Testis (tissue), 2 donors: ENCODE measurements at regions not wholly inside any gene's neighbourhood (a gene's known extent, or its start where the extent isn't known, plus 50 kb on each side); places are given as distances from the start of the nearest gene placed in this dataset.

ENCODE experiments used
- DNase-seq: peaks from one replicate; pipeline ENCODE4 v3.0.0-alpha.2; 2019
- H3K27ac ChIP-seq, 2 donors: fragments of 200-600 bp; sonication (generic); one replicate each; pipeline ENCODE4 v1.5.1; 2019
- H3K27me3 ChIP-seq: fragments of 200-600 bp; sonication (generic); one replicate; pipeline ENCODE4 v1.5.1; 2019
- H3K36me3 ChIP-seq: fragments of 200-600 bp; sonication (generic); one replicate; pipeline ENCODE4 v1.5.1; 2017; ENCODE audit warnings: low read depth; ENCODE audit errors: missing control alignments
- H3K4me1 ChIP-seq: fragments of 200-600 bp; sonication (generic); one replicate; pipeline ENCODE4 v1.5.1; 2019
- H3K4me3 ChIP-seq, 2 donors: fragments of 200-600 bp; sonication (generic); one replicate each; pipeline ENCODE4 v1.5.1; 2017 to 2019
- H3K9me3 ChIP-seq: fragments of 200-600 bp; sonication (generic); one replicate; pipeline ENCODE4 v1.5.1; 2017
- CTCF ChIP-seq, 3 experiments: fragments of 450-650 bp in 2 of 3; fragments of 200-600 bp in 1 of 3; sonication (generic) in 1 of 3; IDR thresholded peaks; one replicate each; pipeline ENCODE4 v1.5.1; 2016 to 2019; ENCODE audit warnings: antibody characterized with exemption in 3 of 3, mild to moderate bottlenecking in 2 of 3, moderate library complexity in 1 of 3
- POLR2A ChIP-seq: fragments of 450-650 bp; IDR thresholded peaks from one replicate; pipeline ENCODE4 v1.6.1; 2017; ENCODE audit warnings: antibody characterized with exemption, mild to moderate bottlenecking, moderate library complexity
- WGBS, 2 donors: methylation state at CpG; one replicate each; pipeline ENCODE4 v1.1.5; 2018; 5-methylcytosine and 5-hydroxymethylcytosine counted together
- intact Hi-C: fragments of 100-400 bp; cut with DNase I; formaldehyde crosslinking; loops from one replicate; pipeline ENCODE4 v1.15.1; 2023; ENCODE audit warnings: low total_unique reads

DNA sequence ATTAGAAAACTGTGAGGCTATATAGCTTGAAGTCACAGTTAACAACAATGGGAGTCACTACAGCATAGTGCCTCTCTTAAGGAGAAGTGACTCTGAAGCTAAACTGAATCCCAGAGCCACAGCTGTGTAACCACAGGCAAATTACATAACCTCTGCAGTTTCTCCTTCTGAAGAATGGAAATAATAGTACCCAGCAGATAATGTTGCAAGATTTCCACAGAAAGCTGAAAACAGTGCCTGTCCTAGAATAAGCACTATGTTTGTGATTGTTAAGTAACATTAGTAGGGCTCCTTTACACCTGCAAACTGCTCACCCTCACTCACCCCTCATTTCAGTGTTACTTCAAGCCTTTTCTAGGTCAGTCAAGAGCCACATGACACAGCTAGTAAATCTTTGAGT is 886.7 kb downstream of the PLA2G4A start:
- intact Hi-C loops: no loop called here
- Histone ChIP-seq H3K4me1 (no peaks in the 10 kb centered on the region), H3K27ac (no peak overlapping the region), H3K36me3 (no peaks in the 10 kb centered on the region), H3K4me3 (no peak overlapping the region), H3K9me3 (no peaks in the 10 kb centered on the region), H3K27me3 (no peaks in the 10 kb centered on the region)
- no peak for TF ChIP-seq CTCF (IDR thresholded peaks at IDR 0.05)
- TF ChIP-seq POLR2A: no peak
- no peak for DNase-seq

- no peaks in the 10 kb centered on the region for H3K36me3 ChIP-seq
- no peak for TF ChIP-seq CTCF (IDR thresholded peaks at IDR 0.05)
- no peak for TF ChIP-seq POLR2A
- no peak overlapping the region for H3K4me3 ChIP-seq
- no peaks in the 10 kb centered on the region for H3K4me1 ChIP-seq
- H3K27me3 ChIP-seq: no peaks in the 10 kb centered on the region
- no peaks in the 10 kb centered on the region for H3K9me3 ChIP-seq
- no peak for DNase-seq
- H3K27ac ChIP-seq: no peak overlapping the region
- intact Hi-C loops: no loop called here
- WGBS, 2 donors: 73 to 77% methylated on average over 1 of the region's 1 CpG
Observed at GRCh38 chr1:187716160-187716559, 887.4 kb downstream of the PLA2G4A start.

DNA sequence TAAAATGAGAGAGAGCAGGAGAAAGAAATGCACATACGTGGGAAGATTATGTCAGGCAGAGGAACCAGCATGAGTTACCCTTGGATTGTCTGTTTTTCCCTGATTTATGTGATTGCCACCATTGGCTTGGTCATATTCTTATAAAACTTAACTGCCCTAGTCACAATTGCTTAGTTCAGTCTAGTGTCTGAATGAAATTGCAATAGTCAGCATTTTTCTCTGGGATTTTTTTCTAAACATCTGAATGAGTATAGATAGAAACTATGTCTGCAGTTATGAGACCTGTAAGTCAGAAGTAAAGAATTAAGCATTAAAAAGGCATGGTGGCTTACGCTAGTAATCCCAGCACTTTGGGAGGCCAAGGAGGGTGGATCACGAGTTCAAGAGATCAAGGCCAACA is 889.8 kb downstream of the PLA2G4A start:
- Histone ChIP-seq H3K27me3 (no peaks in the 10 kb centered on the region), H3K4me1 (no peaks in the 10 kb centered on the region), H3K27ac (no peak overlapping the region), H3K9me3 (no peaks in the 10 kb centered on the region), H3K36me3 (no peaks in the 10 kb centered on the region), H3K4me3 (no peak overlapping the region)
- intact Hi-C loops: no loop called here
- no peak for TF ChIP-seq CTCF (IDR thresholded peaks at IDR 0.05)
- TF ChIP-seq POLR2A: no peak
- WGBS, 2 donors: 76 to 82% methylated on average over 3 of the region's 3 CpGs
- no peak for DNase-seq

- no peaks in the 10 kb centered on the region for H3K9me3 ChIP-seq
- no peak for DNase-seq
- intact Hi-C loops: no loop called here
- H3K36me3 ChIP-seq: no peaks in the 10 kb centered on the region
- H3K27me3 ChIP-seq: no peaks in the 10 kb centered on the region
- H3K4me3 ChIP-seq: no peak overlapping the region
- no peaks in the 10 kb centered on the region for H3K4me1 ChIP-seq
- TF ChIP-seq POLR2A (no peak), CTCF (IDR thresholded peaks at IDR 0.05) (no peak)
- H3K27ac ChIP-seq: no peak overlapping the region
Observed at GRCh38 chr1:187721216-187721615, 892.5 kb downstream of the PLA2G4A start.

GRCh38 chr1:187725216-187725615 is 896.5 kb downstream of the PLA2G4A start:
- intact Hi-C loops: no loop called here
- Histone ChIP-seq H3K27me3 (no peaks in the 10 kb centered on the region), H3K27ac (no peak overlapping the region), H3K4me1 (no peaks in the 10 kb centered on the region), H3K36me3 (no peaks in the 10 kb centered on the region), H3K4me3 (no peak overlapping the region), H3K9me3 (no peaks in the 10 kb centered on the region)
- WGBS, 2 donors: 86 to 92% methylated on average over 2 of the region's 2 CpGs
- TF ChIP-seq CTCF (IDR thresholded peaks at IDR 0.05): no peak
- TF ChIP-seq POLR2A: no peak
- no peak for DNase-seq
